SK-N-MC (cell line): ENCODE measurements at regions not wholly inside any gene's neighbourhood (a gene's known extent, or its start where the extent isn't known, plus 50 kb on each side); places are given as distances from the start of the nearest gene placed in this dataset.

Experiments used
- EZH2 ChIP-seq: fragments of 200-600 bp; sonication (generic); IDR thresholded peaks from one replicate; pipeline ENCODE4 v1.6.1; 2017; ENCODE audit warnings: antibody characterized with exemption
- FOXP2 ChIP-seq: optimal IDR thresholded peaks from 2 replicates; pipeline ENCODE3; 2011; ENCODE audit warnings: mild to moderate bottlenecking, moderate library complexity; ENCODE audit not compliant: insufficient read depth; ENCODE audit errors: extremely low read length, control extremely low read depth
- POLR2AphosphoS5 ChIP-seq: IDR thresholded peaks from 2 replicates; pipeline ENCODE4 v1.6.1; 2012; ENCODE audit warnings: mild to moderate bottlenecking, low read depth, low read length, borderline replicate concordance

- no peak for TF ChIP-seq EZH2
- TF ChIP-seq POLR2AphosphoS5: no peak
- TF ChIP-seq FOXP2: no peak
These were observed 686.7 kb downstream of the DTWD2 start for GRCh38 chr5:118301696-118302095.
